ENCODE measurements at regions not wholly inside any gene's neighbourhood (a gene's known extent, or its start where the extent isn't known, plus 50 kb on each side); places are given as distances from the start of the nearest gene placed in this dataset.

- no peak for DNase-seq
Observed at GRCh38 chr4:37000281-37000680, 244.3 kb upstream of the NWD2 start.

GRCh38 chr4:37001688-37002436, 242.7 kb upstream of the NWD2 start:
- no peak for DNase-seq

- DNase-seq = no peak
Observed at GRCh38 chr4:37002625-37003024, 241.9 kb upstream of the NWD2 start.

- no peak for DNase-seq
Observed at GRCh38 chr4:37008199-37008598, 236.3 kb upstream of the NWD2 start.

GRCh38 chr4:37014584-37014983, 230.0 kb upstream of the NWD2 start:
- DNase-seq = no peak

- no peak for DNase-seq
Observed at GRCh38 chr4:37015391-37015790, 229.2 kb upstream of the NWD2 start.

- no peak for DNase-seq
Observed at GRCh38 chr4:37023504-37023903, 221.0 kb upstream of the NWD2 start.

GRCh38 chr4:37023996-37024395, 220.5 kb upstream of the NWD2 start:
- no peak for DNase-seq

GRCh38 chr4:37040816-37041215, 203.7 kb upstream of the NWD2 start:
- DNase-seq = no peak

GRCh38 chr4:37043342-37043741, 201.2 kb upstream of the NWD2 start:
- no peak for DNase-seq

- no peak for DNase-seq
Observed at GRCh38 chr4:37051111-37051510, 193.4 kb upstream of the NWD2 start.

- no peak for DNase-seq
Observed at GRCh38 chr4:37051866-37052265, 192.7 kb upstream of the NWD2 start.

GRCh38 chr4:37054531-37055077, 189.9 kb upstream of the NWD2 start:
- DNase-seq = no peak

GRCh38 chr4:37058826-37059225, 185.7 kb upstream of the NWD2 start:
- DNase-seq = no peak

GRCh38 chr4:37066159-37066558, 178.4 kb upstream of the NWD2 start:
- no peak for DNase-seq

GRCh38 chr4:37068580-37068979, 176.0 kb upstream of the NWD2 start:
- DNase-seq = no peak

- DNase-seq = no peak
Observed at GRCh38 chr4:37070041-37070440, 174.5 kb upstream of the NWD2 start.

- DNase-seq = no peak
Observed at GRCh38 chr4:37071576-37071975, 173.0 kb upstream of the NWD2 start.

- no peak for DNase-seq
Observed at GRCh38 chr4:37073226-37073840, 171.2 kb upstream of the NWD2 start.

- DNase-seq = no peak
Observed at GRCh38 chr4:37082912-37083311, 161.6 kb upstream of the NWD2 start.

- DNase-seq = no peak
Observed at GRCh38 chr4:37095925-37096324, 148.6 kb upstream of the NWD2 start.

GRCh38 chr4:37101182-37101581, 143.4 kb upstream of the NWD2 start:
- no peak for DNase-seq

GRCh38 chr4:37101686-37102085, 142.9 kb upstream of the NWD2 start:
- no peak for DNase-seq

GRCh38 chr4:37109756-37110155, 134.8 kb upstream of the NWD2 start:
- DNase-seq = no peak

- DNase-seq = no peak
Observed at GRCh38 chr4:37124800-37125199, 119.7 kb upstream of the NWD2 start.

Measured in activated CD4-positive, alpha-beta T cell treated with anti-CD3 and anti-CD28 coated beads for 1 hour (primary cell).